Astrocyte (in vitro differentiated cells and primary cell): ENCODE measurements at regions not wholly inside any gene's neighbourhood (a gene's known extent, or its start where the extent isn't known, plus 50 kb on each side); places are given as distances from the start of the nearest gene placed in this dataset.

ENCODE experiments used
- EZH2 ChIP-seq: IDR thresholded peaks from 2 replicates; pipeline ENCODE4 v1.6.1; 2012; ENCODE audit warnings: mild to moderate bottlenecking, low read length, inconsistent platforms; ENCODE audit not compliant: insufficient read depth
- TF ChIP-seq, protein P1 (sequence below): IDR thresholded peaks from 2 replicates; pipeline ENCODE4 v1.5.1; 2011; ENCODE audit warnings: low read depth, mild to moderate bottlenecking, inconsistent platforms, low read length, moderate library complexity; ENCODE audit not compliant: insufficient read depth

DNA sequence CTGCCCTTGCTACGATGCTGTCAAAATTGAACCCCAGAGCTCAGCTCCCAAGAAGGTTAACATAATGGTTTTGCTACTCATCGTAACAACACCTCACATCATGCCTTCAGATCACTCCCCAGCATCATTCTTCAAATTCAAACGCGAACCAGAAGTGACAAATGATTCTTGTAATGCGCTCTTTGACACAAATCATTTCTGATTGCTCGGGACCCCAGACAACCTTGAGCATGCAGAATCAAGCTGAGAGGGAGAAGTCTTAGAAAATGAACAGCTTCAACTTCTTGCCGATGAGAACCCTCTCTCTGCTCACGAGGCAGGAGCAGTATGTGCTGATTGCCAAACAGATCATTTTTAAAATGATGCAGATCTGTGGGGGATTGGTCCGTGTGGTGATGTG is 241.0 kb upstream of the ASIC2 start:
- TF ChIP-seq, protein P1, sequence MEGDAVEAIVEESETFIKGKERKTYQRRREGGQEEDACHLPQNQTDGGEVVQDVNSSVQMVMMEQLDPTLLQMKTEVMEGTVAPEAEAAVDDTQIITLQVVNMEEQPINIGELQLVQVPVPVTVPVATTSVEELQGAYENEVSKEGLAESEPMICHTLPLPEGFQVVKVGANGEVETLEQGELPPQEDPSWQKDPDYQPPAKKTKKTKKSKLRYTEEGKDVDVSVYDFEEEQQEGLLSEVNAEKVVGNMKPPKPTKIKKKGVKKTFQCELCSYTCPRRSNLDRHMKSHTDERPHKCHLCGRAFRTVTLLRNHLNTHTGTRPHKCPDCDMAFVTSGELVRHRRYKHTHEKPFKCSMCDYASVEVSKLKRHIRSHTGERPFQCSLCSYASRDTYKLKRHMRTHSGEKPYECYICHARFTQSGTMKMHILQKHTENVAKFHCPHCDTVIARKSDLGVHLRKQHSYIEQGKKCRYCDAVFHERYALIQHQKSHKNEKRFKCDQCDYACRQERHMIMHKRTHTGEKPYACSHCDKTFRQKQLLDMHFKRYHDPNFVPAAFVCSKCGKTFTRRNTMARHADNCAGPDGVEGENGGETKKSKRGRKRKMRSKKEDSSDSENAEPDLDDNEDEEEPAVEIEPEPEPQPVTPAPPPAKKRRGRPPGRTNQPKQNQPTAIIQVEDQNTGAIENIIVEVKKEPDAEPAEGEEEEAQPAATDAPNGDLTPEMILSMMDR = no peak
- no peak for TF ChIP-seq EZH2
